HuH-7 (cell line): ENCODE measurements at regions not wholly inside any gene's neighbourhood (a gene's known extent, or its start where the extent isn't known, plus 50 kb on each side); places are given as distances from the start of the nearest gene placed in this dataset.
"Not testable (repeated sequence)": the region's sequence is repeated elsewhere in the genome, so short reads cannot be mapped to it uniquely, and the experiment has no call there.

Source experiments
- DNase-seq: peaks from one replicate; pipeline ENCODE4 v3.0.0; 2011; ENCODE audit warnings: low spot score

DNA sequence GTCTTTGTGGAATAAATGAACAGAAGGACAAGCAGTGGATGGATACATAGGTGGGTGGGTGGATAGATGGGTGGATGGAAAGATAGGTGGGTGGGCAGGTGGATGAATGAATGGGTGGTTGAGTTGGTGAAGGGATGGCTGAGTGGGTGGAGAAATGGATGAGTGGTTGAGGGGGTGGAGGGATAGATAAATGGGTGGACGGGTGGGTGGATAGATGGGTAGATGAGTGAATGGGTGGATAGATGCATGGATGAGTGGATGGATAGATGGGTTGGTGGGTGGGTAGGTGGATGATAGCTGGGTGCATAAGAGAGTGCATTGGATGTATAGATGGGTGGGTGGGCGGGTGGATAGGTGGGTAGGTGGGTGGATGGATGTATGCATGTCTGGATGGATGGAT lies 63.5 kb downstream of the UNC93B1 start:
- not testable (repeated sequence) for DNase-seq

- not testable (repeated sequence) for DNase-seq
Measured at GRCh38 chr11:67938964-67939363, 64.9 kb downstream of the UNC93B1 start.

DNA sequence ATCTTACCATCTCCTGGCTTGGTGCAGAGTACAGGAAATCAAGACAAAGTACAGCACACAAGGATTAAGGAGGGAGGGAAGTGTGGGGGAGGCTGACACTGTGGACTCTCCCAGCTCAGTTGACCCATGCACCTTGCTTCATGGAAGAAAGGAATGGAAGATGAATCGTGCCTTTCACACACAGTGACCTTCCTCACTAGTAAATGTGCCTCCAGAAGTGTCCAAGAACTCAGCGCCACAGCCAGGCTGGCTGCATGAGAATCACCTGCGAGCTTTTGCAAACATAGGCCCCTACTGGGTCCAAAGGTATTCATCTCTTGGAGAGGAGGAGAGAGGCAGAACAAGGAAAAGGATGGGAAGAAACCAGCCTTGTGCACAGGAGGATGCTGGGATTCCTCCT lies 65.5 kb downstream of the UNC93B1 start:
- DNase-seq, result not testable (repeated sequence)

DNA sequence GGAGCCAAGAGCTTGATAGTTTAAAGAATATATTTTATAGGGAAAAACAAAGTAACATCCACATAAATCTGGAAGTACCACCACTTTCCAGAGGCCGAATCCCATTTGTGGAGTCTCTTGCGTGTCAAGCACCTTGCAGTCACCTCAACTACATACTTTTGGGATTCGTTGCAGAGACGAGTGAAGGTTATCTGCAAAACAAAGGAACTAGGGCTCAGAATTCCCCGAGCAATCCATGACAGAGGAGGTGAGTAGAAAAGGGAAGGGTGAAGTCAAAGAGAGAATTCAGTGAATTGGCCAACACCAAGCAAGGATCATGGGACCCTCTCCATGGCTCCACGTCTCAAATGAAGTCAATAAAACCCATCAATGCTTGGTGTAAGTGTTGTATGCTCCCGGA lies 80.3 kb downstream of the UNC93B1 start:
- DNase-seq, result not testable (repeated sequence)

- DNase-seq, result not testable (repeated sequence)
Measured at GRCh38 chr11:67920546-67920945, 83.4 kb downstream of the UNC93B1 start.

GRCh38 chr11:67912184-67912583 lies 91.7 kb downstream of the UNC93B1 start:
- not testable (repeated sequence) for DNase-seq

DNA sequence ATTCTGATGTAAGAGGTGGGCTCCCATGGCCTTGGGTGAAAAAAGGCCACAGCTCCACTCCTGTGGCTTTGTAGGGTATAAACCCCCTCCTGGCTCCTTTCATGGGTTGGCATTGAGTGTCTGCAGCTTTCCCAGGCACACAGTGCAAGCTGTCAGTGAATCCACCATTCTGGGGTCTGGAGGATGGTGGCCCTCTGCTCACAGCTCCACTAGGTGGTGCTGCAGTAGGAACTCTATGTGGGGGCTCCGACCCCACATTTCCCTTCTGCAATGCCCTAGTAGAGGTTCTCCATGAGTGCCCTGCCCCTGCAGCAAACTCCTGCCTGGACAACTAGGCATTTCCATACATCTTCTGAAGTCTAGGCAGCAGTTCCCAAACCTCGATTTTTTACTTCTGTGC lies 92.7 kb downstream of the UNC93B1 start:
- not testable (repeated sequence) for DNase-seq

DNA sequence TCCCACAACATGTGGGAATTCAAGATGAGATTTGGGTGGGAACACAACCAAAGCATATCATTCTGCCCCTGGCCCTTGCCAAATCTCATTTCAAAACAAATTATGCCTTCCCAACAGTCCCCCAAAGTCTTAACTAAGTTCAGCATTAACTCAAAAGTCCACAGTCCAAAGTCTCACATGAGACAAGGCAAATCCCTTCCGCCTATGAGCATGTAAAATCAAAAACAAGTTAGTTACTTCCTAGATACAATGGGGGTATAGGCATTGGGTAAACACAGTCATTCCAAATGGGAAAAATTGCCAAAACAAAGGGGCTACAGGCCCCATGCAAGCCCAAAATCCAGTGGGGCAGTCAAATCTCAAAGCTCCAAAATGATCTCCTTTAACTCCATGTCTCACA lies 93.1 kb downstream of the UNC93B1 start:
- not testable (repeated sequence) for DNase-seq

GRCh38 chr11:67906969-67907368 lies 96.9 kb downstream of the UNC93B1 start:
- DNase-seq, result not testable (repeated sequence)

- DNase-seq, result not testable (repeated sequence)
Measured at GRCh38 chr11:67899462-67899861, 104.4 kb downstream of the UNC93B1 start.

GRCh38 chr11:67893487-67893886 lies 110.4 kb downstream of the UNC93B1 start:
- DNase-seq, result not testable (repeated sequence)

GRCh38 chr11:67889646-67890045 lies 114.3 kb downstream of the UNC93B1 start:
- not testable (repeated sequence) for DNase-seq

- not testable (repeated sequence) for DNase-seq
Measured at GRCh38 chr11:67888056-67888455, 115.8 kb downstream of the UNC93B1 start.

GRCh38 chr11:67886672-67887071 lies 117.2 kb downstream of the UNC93B1 start:
- not testable (repeated sequence) for DNase-seq

DNA sequence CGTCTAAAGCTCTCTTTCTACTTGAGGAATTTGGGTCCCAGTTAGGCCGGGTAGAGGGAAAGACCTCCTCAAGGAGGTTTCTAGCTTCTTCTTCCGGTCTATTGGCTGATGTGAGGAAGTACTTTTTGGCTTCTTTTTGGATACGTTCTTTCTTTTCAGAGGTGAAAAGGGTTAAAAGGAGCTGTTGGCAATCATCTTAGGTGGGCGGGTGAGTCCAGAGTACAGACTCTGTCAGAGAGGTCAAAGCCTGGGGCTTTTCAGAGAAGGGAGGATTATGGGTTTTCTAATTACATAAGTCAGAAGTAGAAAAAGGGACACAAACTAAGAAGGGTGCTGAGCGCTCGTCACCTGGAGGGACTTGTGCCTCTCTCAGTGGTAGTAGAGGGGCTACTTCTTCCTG lies 117.7 kb downstream of the UNC93B1 start:
- DNase-seq, result not testable (repeated sequence)

DNA sequence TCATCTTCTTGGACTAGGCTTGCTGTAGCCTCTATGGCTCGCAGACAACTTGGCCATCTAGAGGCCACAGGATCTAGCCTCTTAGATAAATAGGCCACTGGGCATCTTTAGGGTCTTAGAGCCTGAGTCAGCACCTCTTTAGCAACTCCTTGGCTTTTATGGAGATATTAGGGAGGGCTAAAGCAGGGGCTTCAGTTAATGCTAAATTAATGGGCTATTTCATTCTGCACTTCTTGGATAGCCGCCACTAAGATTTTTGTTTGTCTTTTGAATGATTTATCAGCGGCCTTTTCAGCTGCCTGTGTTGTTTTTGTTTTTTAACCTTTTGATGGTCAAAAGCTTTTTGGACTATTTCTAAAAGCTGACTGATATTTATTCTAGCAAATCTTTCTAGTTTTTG lies 118.3 kb downstream of the UNC93B1 start:
- DNase-seq, result not testable (repeated sequence)

GRCh38 chr11:67884761-67885558 lies 118.9 kb downstream of the UNC93B1 start:
- DNase-seq, result peak; percentile 24

- DNase-seq, result not testable (repeated sequence)
Measured at GRCh38 chr11:67884073-67884757, 119.7 kb downstream of the UNC93B1 start.

- DNase-seq, result not testable (repeated sequence)
Measured at GRCh38 chr11:67882304-67882703, 121.6 kb downstream of the UNC93B1 start.

- not testable (repeated sequence) for DNase-seq
Measured at GRCh38 chr11:67881836-67882235, 122.1 kb downstream of the UNC93B1 start.

DNA sequence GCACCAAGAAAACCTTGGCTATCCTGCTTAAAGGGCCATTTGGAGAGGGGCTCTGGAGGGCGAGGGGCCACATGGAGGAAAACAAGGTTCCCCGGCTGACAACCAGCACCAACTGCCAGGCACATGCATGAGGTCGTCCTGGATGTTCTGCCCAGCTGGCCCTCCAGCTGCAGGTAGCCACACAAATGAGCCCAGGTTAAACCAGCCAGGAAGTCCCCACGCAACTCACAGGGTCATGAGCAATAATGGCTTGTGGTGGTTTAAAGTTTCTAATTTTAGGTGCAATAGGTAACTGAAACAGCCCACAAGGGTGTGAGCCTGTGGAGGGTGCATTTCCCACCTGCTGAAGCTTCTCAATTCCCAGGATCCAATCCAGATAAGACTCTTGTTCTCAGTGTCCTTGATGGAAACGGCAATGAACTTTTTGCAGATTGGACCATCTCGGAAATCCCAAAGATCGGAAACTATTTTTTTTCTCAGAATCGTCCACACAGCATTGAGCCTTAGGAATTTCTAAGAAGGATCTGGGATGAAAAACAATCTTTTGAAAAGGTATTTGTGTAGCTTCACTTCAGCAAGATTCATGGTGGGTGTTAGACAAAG lies 123.2 kb downstream of the UNC93B1 start:
- not testable (repeated sequence) for DNase-seq

GRCh38 chr11:67878666-67879065 lies 125.2 kb downstream of the UNC93B1 start:
- DNase-seq, result not testable (repeated sequence)

GRCh38 chr11:67877316-67877715 lies 126.6 kb downstream of the UNC93B1 start:
- not testable (repeated sequence) for DNase-seq
